ENCODE measurements at regions not wholly inside any gene's neighbourhood (a gene's known extent, or its start where the extent isn't known, plus 50 kb on each side); places are given as distances from the start of the nearest gene placed in this dataset.
"Not testable (repeated sequence)": the region's sequence is repeated elsewhere in the genome, so short reads cannot be mapped to it uniquely, and the experiment has no call there.

DNA sequence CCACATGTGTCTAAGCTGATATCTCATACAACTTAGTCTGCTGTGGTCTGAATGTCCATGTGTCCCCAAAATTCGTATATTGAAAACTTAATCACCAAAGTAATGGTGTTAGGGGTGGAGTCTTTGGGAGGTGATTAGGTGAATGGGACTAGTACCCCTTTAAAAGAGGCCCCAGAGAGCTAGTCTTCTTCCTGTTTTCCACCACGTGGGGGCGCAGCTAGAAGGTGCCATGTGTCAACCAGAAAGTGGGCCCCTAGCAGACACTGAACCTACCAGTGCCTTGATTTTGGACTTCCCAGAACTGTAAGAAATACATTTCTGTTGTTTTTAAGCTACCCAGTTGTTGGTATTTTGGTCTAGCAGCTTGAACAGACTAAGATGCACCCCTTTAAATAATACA, 86.6 kb downstream of the ASB1 start:
- H3K27me3 ChIP-seq (ENCODE audit: control insufficient read depth, insufficient read depth, low read length) = no peaks in the 10 kb centered on the region
- POLR2A ChIA-PET = no interaction called here

DNA sequence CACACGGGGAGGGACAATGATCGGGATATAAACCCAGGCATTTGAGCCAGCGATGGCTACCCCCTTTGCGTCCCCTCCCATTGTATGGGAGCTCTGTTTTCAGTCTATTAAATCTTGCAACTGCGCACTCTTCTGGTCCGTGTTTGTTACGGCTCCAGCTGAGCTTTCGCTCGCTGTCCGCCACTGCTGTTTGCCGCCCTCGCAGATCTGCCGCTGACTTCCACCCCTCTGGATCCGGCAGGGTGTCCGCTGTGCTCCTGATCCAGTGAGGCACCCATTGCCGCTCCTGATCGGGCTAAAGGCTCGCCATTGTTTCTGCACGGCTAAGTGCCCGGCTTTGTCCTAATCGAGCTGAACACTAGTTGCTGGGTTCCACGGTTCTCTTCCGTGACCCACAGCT, 87.3 kb downstream of the ASB1 start:
- H3K36me3 ChIP-seq (ENCODE audit: control insufficient read depth, insufficient read depth, low read length); POLR2A ChIA-PET; H3K4me3 ChIP-seq (ENCODE audit: low read depth in 2 of 2, low read length in 2 of 2); H3K4me1 ChIP-seq (ENCODE audit: control insufficient read depth, insufficient read depth, low read length); in situ Hi-C loops (cut with HindIII; ENCODE audit: low pct_unique_long_range_greater_than_20kb, low sequenced_read_pairs); ATAC-seq; intact Hi-C loops (cut with micrococcal nuclease; ENCODE audit: unreplicated experiment); H3K27me3 ChIP-seq (ENCODE audit: control insufficient read depth, insufficient read depth, low read length); H3K27ac ChIP-seq (ENCODE audit: low read length); DNase-seq (ENCODE audit: low read depth, low spot score); BruUV-seq (replicated peaks): not testable (repeated sequence)
- CTCF ChIA-PET = interaction anchor here (0.6 to 1.0 kb wide), 2 partner anchors 271 to 278 kb away, joined by 3 to 4 read pairs; no protein-coding TSS in a partner anchor
- H3K9me3 ChIP-seq (ENCODE audit: control insufficient read depth, insufficient read depth, low read depth, low read length) = peaks cover 13% of the 10 kb centered on the region; the same call in 1 of the 2 replicates

More for the DNA sequence above, 86.6 kb downstream of the ASB1 start:
- TF ChIP-seq POLR2AphosphoS5 (IDR thresholded peaks at IDR 0.05; ENCODE audit: low read depth, low read length) (no peak), SIN3A (IDR thresholded peaks at IDR 0.05; ENCODE audit: borderline replicate concordance, insufficient read depth, low read depth, low read length) (no peak), TCF7L2 (IDR thresholded peaks at IDR 0.05; ENCODE audit: low read depth, low read length) (no peak)
- TF ChIP-seq, protein P1, sequence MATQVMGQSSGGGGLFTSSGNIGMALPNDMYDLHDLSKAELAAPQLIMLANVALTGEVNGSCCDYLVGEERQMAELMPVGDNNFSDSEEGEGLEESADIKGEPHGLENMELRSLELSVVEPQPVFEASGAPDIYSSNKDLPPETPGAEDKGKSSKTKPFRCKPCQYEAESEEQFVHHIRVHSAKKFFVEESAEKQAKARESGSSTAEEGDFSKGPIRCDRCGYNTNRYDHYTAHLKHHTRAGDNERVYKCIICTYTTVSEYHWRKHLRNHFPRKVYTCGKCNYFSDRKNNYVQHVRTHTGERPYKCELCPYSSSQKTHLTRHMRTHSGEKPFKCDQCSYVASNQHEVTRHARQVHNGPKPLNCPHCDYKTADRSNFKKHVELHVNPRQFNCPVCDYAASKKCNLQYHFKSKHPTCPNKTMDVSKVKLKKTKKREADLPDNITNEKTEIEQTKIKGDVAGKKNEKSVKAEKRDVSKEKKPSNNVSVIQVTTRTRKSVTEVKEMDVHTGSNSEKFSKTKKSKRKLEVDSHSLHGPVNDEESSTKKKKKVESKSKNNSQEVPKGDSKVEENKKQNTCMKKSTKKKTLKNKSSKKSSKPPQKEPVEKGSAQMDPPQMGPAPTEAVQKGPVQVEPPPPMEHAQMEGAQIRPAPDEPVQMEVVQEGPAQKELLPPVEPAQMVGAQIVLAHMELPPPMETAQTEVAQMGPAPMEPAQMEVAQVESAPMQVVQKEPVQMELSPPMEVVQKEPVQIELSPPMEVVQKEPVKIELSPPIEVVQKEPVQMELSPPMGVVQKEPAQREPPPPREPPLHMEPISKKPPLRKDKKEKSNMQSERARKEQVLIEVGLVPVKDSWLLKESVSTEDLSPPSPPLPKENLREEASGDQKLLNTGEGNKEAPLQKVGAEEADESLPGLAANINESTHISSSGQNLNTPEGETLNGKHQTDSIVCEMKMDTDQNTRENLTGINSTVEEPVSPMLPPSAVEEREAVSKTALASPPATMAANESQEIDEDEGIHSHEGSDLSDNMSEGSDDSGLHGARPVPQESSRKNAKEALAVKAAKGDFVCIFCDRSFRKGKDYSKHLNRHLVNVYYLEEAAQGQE (IDR thresholded peaks at IDR 0.05; ENCODE audit: insufficient read depth in 1 of 2, low read depth in 2 of 2, low read length in 1 of 2) = no peak
- TF ChIP-seq, protein P2, sequence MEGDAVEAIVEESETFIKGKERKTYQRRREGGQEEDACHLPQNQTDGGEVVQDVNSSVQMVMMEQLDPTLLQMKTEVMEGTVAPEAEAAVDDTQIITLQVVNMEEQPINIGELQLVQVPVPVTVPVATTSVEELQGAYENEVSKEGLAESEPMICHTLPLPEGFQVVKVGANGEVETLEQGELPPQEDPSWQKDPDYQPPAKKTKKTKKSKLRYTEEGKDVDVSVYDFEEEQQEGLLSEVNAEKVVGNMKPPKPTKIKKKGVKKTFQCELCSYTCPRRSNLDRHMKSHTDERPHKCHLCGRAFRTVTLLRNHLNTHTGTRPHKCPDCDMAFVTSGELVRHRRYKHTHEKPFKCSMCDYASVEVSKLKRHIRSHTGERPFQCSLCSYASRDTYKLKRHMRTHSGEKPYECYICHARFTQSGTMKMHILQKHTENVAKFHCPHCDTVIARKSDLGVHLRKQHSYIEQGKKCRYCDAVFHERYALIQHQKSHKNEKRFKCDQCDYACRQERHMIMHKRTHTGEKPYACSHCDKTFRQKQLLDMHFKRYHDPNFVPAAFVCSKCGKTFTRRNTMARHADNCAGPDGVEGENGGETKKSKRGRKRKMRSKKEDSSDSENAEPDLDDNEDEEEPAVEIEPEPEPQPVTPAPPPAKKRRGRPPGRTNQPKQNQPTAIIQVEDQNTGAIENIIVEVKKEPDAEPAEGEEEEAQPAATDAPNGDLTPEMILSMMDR (IDR thresholded peaks at IDR 0.05) = no peak
- peaks cover 13% of the 10 kb centered on the region; the same call in 1 of the 2 replicates for H3K9me3 ChIP-seq (ENCODE audit: control insufficient read depth, insufficient read depth, low read depth, low read length)
- no TSS peak for BruUV-seq (replicated peaks)
- no peak overlapping the region for H3K4me3 ChIP-seq (ENCODE audit: low read depth in 2 of 2, low read length in 2 of 2)
- no peaks in the 10 kb centered on the region; the same call in 1 of the 2 replicates for H3K4me1 ChIP-seq (ENCODE audit: control insufficient read depth, insufficient read depth, low read length)
- CTCF ChIA-PET = interaction anchor here (1.0 kb wide), 1 partner anchor 272 kb away, joined by 3 read pairs; no protein-coding TSS in a partner anchor
- intact Hi-C loops (cut with micrococcal nuclease; ENCODE audit: unreplicated experiment) = no loop called here
- no peaks in the 10 kb centered on the region for H3K36me3 ChIP-seq (ENCODE audit: control insufficient read depth, insufficient read depth, low read length)
- ATAC-seq (peak; percentile 68), DNase-seq (ENCODE audit: low read depth, low spot score) (no peak)
- in situ Hi-C loops (cut with HindIII; ENCODE audit: low pct_unique_long_range_greater_than_20kb, low sequenced_read_pairs) = no loop called here
- no peak overlapping the region for H3K27ac ChIP-seq (ENCODE audit: low read length)

DNA sequence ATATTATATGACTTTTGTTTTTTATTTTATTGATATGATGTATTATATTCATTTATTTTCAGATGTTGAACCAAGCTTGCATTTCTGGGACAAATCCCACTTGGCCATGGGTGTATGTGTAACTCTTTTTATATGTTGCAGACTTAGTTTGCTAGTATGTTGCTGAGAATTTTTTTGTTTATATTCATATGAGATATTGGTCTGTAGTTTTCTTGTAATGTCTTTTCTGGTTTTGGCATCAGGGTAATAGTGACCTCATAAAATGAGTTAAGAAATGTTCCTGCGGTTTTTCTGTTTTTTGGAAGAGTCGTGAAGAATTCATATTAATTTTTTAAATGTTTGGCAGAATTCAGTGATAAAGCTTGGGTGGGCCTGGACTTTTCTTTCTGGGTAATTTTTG, 88.7 kb downstream of the ASB1 start:
- ATAC-seq (no peak), DNase-seq (ENCODE audit: low read depth, low spot score) (no peak)
- Histone ChIP-seq H3K9me3 (ENCODE audit: control insufficient read depth, insufficient read depth, low read depth, low read length) (peaks cover 13% of the 10 kb centered on the region; the same call in 1 of the 2 replicates), H3K4me1 (ENCODE audit: control insufficient read depth, insufficient read depth, low read length) (no peaks in the 10 kb centered on the region), H3K36me3 (ENCODE audit: control insufficient read depth, insufficient read depth, low read length) (no peaks in the 10 kb centered on the region), H3K4me3 (ENCODE audit: low read depth in 2 of 2, low read length in 2 of 2) (no peak overlapping the region), H3K27me3 (ENCODE audit: control insufficient read depth, insufficient read depth, low read length) (no peaks in the 10 kb centered on the region), H3K27ac (ENCODE audit: low read length) (no peak overlapping the region)
- TF ChIP-seq, protein P1 (IDR thresholded peaks at IDR 0.05; ENCODE audit: insufficient read depth in 1 of 2, low read depth in 2 of 2, low read length in 1 of 2) = no peak
- TF ChIP-seq POLR2AphosphoS5 (IDR thresholded peaks at IDR 0.05; ENCODE audit: low read depth, low read length) = no peak
- no peak for TF ChIP-seq SIN3A (IDR thresholded peaks at IDR 0.05; ENCODE audit: borderline replicate concordance, insufficient read depth, low read depth, low read length)
- TF ChIP-seq, protein P2 (IDR thresholded peaks at IDR 0.05) = no peak
- no peak for TF ChIP-seq TCF7L2 (IDR thresholded peaks at IDR 0.05; ENCODE audit: low read depth, low read length)
- no TSS peak for BruUV-seq (replicated peaks)
- in situ Hi-C loops (cut with HindIII; ENCODE audit: low pct_unique_long_range_greater_than_20kb, low sequenced_read_pairs) = no loop called here
- POLR2A ChIA-PET = interaction anchor here (0.7 kb wide), 1 partner anchor 40 kb away, joined by 3 read pairs; no protein-coding TSS in a partner anchor
- CTCF ChIA-PET = no interaction called here
- intact Hi-C loops (cut with micrococcal nuclease; ENCODE audit: unreplicated experiment) = no loop called here
